HEK293T (cell line): ENCODE measurements at regions not wholly inside any gene's neighbourhood (a gene's known extent, or its start where the extent isn't known, plus 50 kb on each side); places are given as distances from the start of the nearest gene placed in this dataset.

Experiments used
- BHLHE40 ChIP-seq: fragments of 450-650 bp; IDR thresholded peaks from 2 replicates; pipeline ENCODE4 v1.6.1; 2016; ENCODE audit warnings: mild to moderate bottlenecking, moderate library complexity, borderline replicate concordance
- FOXA1 ChIP-seq: fragments of 450-650 bp; IDR thresholded peaks from 2 replicates; pipeline ENCODE4 v1.6.1; 2016; ENCODE audit warnings: mild to moderate bottlenecking
- FOXM1 ChIP-seq: fragments of 450-650 bp; IDR thresholded peaks from 2 replicates; pipeline ENCODE4 v1.6.1; 2017; ENCODE audit warnings: mild to moderate bottlenecking, borderline replicate concordance
- HDGF ChIP-seq: fragments of 450-650 bp; IDR thresholded peaks from 2 replicates; pipeline ENCODE4 v1.6.1; 2017; ENCODE audit warnings: antibody characterized with exemption, borderline replicate concordance
- L3MBTL2 ChIP-seq: fragments of 450-650 bp; conservative IDR thresholded peaks from 2 replicates; pipeline ENCODE4 v1.6.1; 2016; ENCODE audit warnings: mild to moderate bottlenecking
- PKNOX1 ChIP-seq: fragments of 450-650 bp; IDR thresholded peaks from 2 replicates; pipeline ENCODE4 v1.6.1; 2016
- SP1 ChIP-seq: fragments of 450-650 bp; IDR thresholded peaks from 2 replicates; pipeline ENCODE4 v1.6.1; 2017
- SUZ12 ChIP-seq: fragments of 450-650 bp; IDR thresholded peaks from 2 replicates; pipeline ENCODE4 v1.6.1; 2016; ENCODE audit warnings: mild to moderate bottlenecking

- no peak for TF ChIP-seq BHLHE40
- no peak for TF ChIP-seq L3MBTL2
- TF ChIP-seq SP1, result no peak
- no peak for TF ChIP-seq PKNOX1
- TF ChIP-seq FOXA1, result no peak
- no peak for TF ChIP-seq SUZ12
- TF ChIP-seq FOXM1, result no peak
- no peak for TF ChIP-seq HDGF
These were observed 274.5 kb downstream of the GADD45G start for GRCh38 chr9:89879276-89879675.
